ENCODE measurements at regions not wholly inside any gene's neighbourhood (a gene's known extent, or its start where the extent isn't known, plus 50 kb on each side); places are given as distances from the start of the nearest gene placed in this dataset.

- no peaks in the 10 kb centered on the region for H3K4me1 ChIP-seq
- 45 to 72% (median 54%) methylated on average over 5 of the region's 5 CpGs for WGBS, 5 donors
- TF ChIP-seq POLR2A (IDR thresholded peaks at IDR 0.05), result no peak
- TF ChIP-seq POLR2AphosphoS5 (IDR thresholded peaks at IDR 0.05), result no peak
- no peak for TF ChIP-seq CTCF (IDR thresholded peaks at IDR 0.05 in 8 of 11, conservative IDR thresholded peaks at IDR 0.05 in 3 of 11)
Observed at GRCh38 chr14:43449291-43449690, 1057.8 kb downstream of the FSCB start.

GRCh38 chr14:43438056-43438455 lies 1069.0 kb downstream of the FSCB start:
- Histone ChIP-seq H3K4me1 (no peaks in the 10 kb centered on the region), H3K4me3 (no peak overlapping the region), H3K27me3 (replicated peaks in 1 of 7) (no peaks in the 10 kb centered on the region), H3K36me3 (no peaks in the 10 kb centered on the region), H3K27ac (no peak overlapping the region), H3K9me3 (peaks cover 0 to 24% (median 14%) of the 10 kb centered on the region in 8 donors)
- no peak for TF ChIP-seq POLR2AphosphoS5 (IDR thresholded peaks at IDR 0.05)
- TF ChIP-seq CTCF (IDR thresholded peaks at IDR 0.05 in 8 of 11, conservative IDR thresholded peaks at IDR 0.05 in 3 of 11), result no peak
- TF ChIP-seq POLR2A (IDR thresholded peaks at IDR 0.05), result no peak
- DNase-seq, result no peak
- intact Hi-C loops (cut with DNase I; ENCODE audit: low total_unique reads), result no loop called here
- 49 to 59% (median 53%) methylated on average over 3 of the region's 3 CpGs for WGBS, 5 donors

More at GRCh38 chr14:43449291-43449690, 1057.8 kb downstream of the FSCB start:
- H3K4me3 ChIP-seq, result no peak overlapping the region
- no peaks in the 10 kb centered on the region for H3K36me3 ChIP-seq
- no peak overlapping the region for H3K27ac ChIP-seq
- peaks cover 0 to 21% (median 17%) of the 10 kb centered on the region in 8 donors for H3K9me3 ChIP-seq
- no peak for DNase-seq
- intact Hi-C loops (cut with DNase I; ENCODE audit: low total_unique reads), result no loop called here
- no peaks in the 10 kb centered on the region for H3K27me3 ChIP-seq (replicated peaks in 1 of 7)

- H3K4me3 ChIP-seq, result no peak overlapping the region
- H3K36me3 ChIP-seq, result no peaks in the 10 kb centered on the region
- peak; percentile 29 for DNase-seq
- no peaks in the 10 kb centered on the region for H3K27me3 ChIP-seq (replicated peaks in 1 of 7)
- intact Hi-C loops (cut with DNase I; ENCODE audit: low total_unique reads), result no loop called here
- WGBS, 5 donors, result 26 to 59% (median 39%) methylated on average over 4 of the region's 4 CpGs
- no peaks in the 10 kb centered on the region for H3K4me1 ChIP-seq
- H3K9me3 ChIP-seq, result peaks cover 0 to 22% (median 17%) of the 10 kb centered on the region in 8 donors
- no peak overlapping the region for H3K27ac ChIP-seq
- TF ChIP-seq CTCF (IDR thresholded peaks at IDR 0.05 in 8 of 11, conservative IDR thresholded peaks at IDR 0.05 in 3 of 11), result no peak
- TF ChIP-seq POLR2A (IDR thresholded peaks at IDR 0.05), result no peak
- no peak for TF ChIP-seq POLR2AphosphoS5 (IDR thresholded peaks at IDR 0.05)
Observed at GRCh38 chr14:43418324-43418723, 1088.8 kb downstream of the FSCB start.

GRCh38 chr14:43413084-43413483 lies 1094.0 kb downstream of the FSCB start:
- Histone ChIP-seq H3K36me3 (no peaks in the 10 kb centered on the region), H3K27ac (no peak overlapping the region), H3K4me3 (no peak overlapping the region), H3K4me1 (no peaks in the 10 kb centered on the region), H3K27me3 (replicated peaks in 1 of 7) (no peaks in the 10 kb centered on the region), H3K9me3 (no peaks in the 10 kb centered on the region)
- TF ChIP-seq POLR2AphosphoS5 (IDR thresholded peaks at IDR 0.05), result no peak
- no peak for TF ChIP-seq CTCF (IDR thresholded peaks at IDR 0.05 in 8 of 11, conservative IDR thresholded peaks at IDR 0.05 in 3 of 11)
- DNase-seq, result no peak
- intact Hi-C loops (cut with DNase I; ENCODE audit: low total_unique reads), result no loop called here
- WGBS, 5 donors, result 79 to 85% (median 84%) methylated on average over 2 of the region's 2 CpGs

All from spleen (tissue), 11 donors.